CD8-positive, alpha-beta memory T cell (primary cell): ENCODE measurements at regions not wholly inside any gene's neighbourhood (a gene's known extent, or its start where the extent isn't known, plus 50 kb on each side); places are given as distances from the start of the nearest gene placed in this dataset.
A peak's percentile ranks its signal among the peaks of the same experiment; 100 is the strongest.
"Not testable (repeated sequence)": the region's sequence is repeated elsewhere in the genome, so short reads cannot be mapped to it uniquely, and the experiment has no call there.

Experiments
- CTCF ChIA-PET: fragments of 350-600 bp; sonication (Branson Sonifier 250); formaldehyde crosslinking; loops from one replicate; lab custom pipeline; 2021; ENCODE audit warnings: antibody characterized with exemption; lab: Charles Lee
- POLR2A ChIA-PET: fragments of 350-600 bp; sonication (Branson Sonifier 250); formaldehyde crosslinking; loops from one replicate; lab custom pipeline; 2021; ENCODE audit warnings: antibody characterized with exemption; lab: Charles Lee
- DNase-seq, 5 donors: peaks; one replicate each; pipeline versions ENCODE4 v3.0.0 to v3.0.0-alpha.2; 2020 to 2022; ENCODE audit warnings: mixed read lengths in 1 of 5
- H3K27ac ChIP-seq: one replicate; pipeline ENCODE4 v1.7.0; 2013; ENCODE audit warnings: low read depth, mild to moderate bottlenecking, low read length, moderate library complexity
- H3K27me3 ChIP-seq: 2 replicates; pipeline ENCODE4 v1.7.0; 2013; ENCODE audit warnings: low read length, mild to moderate bottlenecking; ENCODE audit not compliant: insufficient read depth, poor library complexity, severe bottlenecking
- H3K36me3 ChIP-seq: 2 replicates; pipeline ENCODE4 v1.7.0; 2013; ENCODE audit warnings: mild to moderate bottlenecking, low read length, moderate library complexity; ENCODE audit not compliant: insufficient read depth
- H3K4me1 ChIP-seq: 2 replicates; pipeline ENCODE4 v1.7.0; 2013; ENCODE audit warnings: mild to moderate bottlenecking, low read length, moderate library complexity; ENCODE audit not compliant: insufficient read depth
- H3K4me3 ChIP-seq: 2 replicates; pipeline ENCODE4 v1.7.0; 2013; ENCODE audit warnings: mild to moderate bottlenecking, low read length
- H3K9me3 ChIP-seq: 2 replicates; pipeline ENCODE4 v1.7.0; 2013; ENCODE audit warnings: mild to moderate bottlenecking, low read length
- H3K27ac Mint-ChIP-seq, 8 donors: one replicate each; pipeline ENCODE4 v1.8.0; 2020 to 2021; ENCODE audit warnings: mixed read lengths in 8 of 8, mild to moderate bottlenecking in 6 of 8, inconsistent platforms in 3 of 8, moderate library complexity in 3 of 8
- H3K27me3 Mint-ChIP-seq, 2 donors: one replicate each; pipeline ENCODE4 v1.8.0; 2020 to 2021; ENCODE audit warnings: mixed read lengths in 2 of 2, mild to moderate bottlenecking in 1 of 2, moderate library complexity in 1 of 2
- H3K36me3 Mint-ChIP-seq, 3 donors: one replicate each; pipeline ENCODE4 v1.8.0; 2020 to 2021; ENCODE audit warnings: mixed read lengths in 3 of 3, inconsistent platforms in 1 of 3, mild to moderate bottlenecking in 1 of 3
- H3K4me1 Mint-ChIP-seq, 3 donors: one replicate each; pipeline ENCODE4 v1.8.0; 2020 to 2021; ENCODE audit warnings: mixed read lengths in 3 of 3, inconsistent platforms in 1 of 3, mild to moderate bottlenecking in 1 of 3
- H3K4me3 Mint-ChIP-seq, 7 donors: one replicate each; pipeline ENCODE4 v1.8.0; 2020 to 2021; ENCODE audit warnings: mixed read lengths in 7 of 7, mild to moderate bottlenecking in 6 of 7, moderate library complexity in 4 of 7, inconsistent platforms in 2 of 7
- H3K9me3 Mint-ChIP-seq, 5 donors: one replicate each; pipeline ENCODE4 v1.8.0; 2020 to 2022; ENCODE audit warnings: mixed read lengths in 5 of 5, mild to moderate bottlenecking in 3 of 5, moderate library complexity in 2 of 5, inconsistent platforms in 1 of 5

DNA sequence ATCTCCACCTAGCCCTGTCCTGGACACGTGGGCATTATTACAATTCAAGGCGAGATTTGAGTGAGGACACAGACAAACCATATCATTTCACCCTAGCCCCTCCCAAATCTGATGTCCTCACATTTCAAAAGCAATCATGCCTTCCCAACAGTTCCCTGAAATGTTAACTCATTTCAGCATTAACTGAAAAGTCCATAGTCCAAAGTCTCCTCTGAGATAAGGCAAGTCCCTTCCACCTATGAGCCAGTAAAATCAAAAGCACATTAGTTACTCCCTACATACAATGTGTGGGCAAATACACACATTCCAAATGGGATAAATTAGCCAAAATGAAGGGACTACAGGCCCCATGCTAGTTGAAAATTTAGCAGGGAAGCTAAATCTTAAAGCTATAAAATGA lies 546.0 kb upstream of the LMO3 start:
- Histone ChIP-seq H3K27me3 (no peaks in the 10 kb centered on the region), H3K27ac (no peak overlapping the region), H3K4me1 (no peaks in the 10 kb centered on the region), H3K9me3 (no peaks in the 10 kb centered on the region), H3K4me3 (no peak overlapping the region), H3K36me3 (no peaks in the 10 kb centered on the region)
- Mint-ChIP-seq H3K4me1 (no peaks in the 10 kb centered on the region), H3K36me3 (no peaks in the 10 kb centered on the region), H3K27ac (no peak overlapping the region), H3K27me3 (no peaks in the 10 kb centered on the region), H3K4me3 (no peak overlapping the region), H3K9me3 (peaks cover 11 to 54% (median 20%) of the 10 kb centered on the region in 5 donors)
- no peak for DNase-seq
- CTCF ChIA-PET: no interaction called here
- POLR2A ChIA-PET: no interaction called here

DNA sequence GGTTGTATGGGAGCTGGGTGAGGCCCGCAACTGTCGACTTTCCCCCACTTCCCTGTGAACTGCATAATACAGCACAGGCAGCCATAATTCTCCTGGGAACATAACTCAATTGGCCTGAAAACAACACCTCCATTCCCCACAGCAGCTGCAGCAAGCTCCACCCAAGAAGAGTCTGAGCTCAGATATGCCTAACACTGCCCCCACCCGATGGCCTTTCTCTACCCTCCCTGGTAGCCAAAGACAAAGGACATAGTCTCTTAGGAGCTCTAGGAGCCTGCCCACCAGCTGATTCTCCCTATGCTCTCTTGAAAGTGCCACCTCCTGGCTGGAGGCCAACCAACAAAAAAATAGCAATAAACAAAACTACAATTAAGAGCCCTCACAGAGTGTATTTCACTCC lies 542.7 kb upstream of the LMO3 start:
- no peak overlapping the region for H3K4me3 ChIP-seq

DNA sequence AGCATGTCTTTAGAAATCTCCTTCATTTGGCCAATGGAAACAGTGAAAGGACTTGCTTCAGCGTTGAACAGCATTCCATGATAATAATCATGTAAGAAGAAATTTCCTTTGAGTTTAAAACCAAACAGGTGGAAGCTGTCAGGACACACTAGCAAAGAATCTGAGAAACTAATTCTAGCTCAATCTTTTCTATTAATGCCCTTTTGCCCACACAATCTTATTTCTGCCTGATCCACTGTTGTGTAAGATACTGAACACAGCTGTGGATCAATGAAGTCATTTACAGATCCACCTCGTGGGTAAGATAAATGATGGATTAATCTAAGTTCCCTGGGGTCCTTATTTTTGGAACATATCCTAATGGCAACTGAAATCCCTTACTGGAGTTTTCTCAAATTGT lies 536.9 kb upstream of the LMO3 start:
- no peak for DNase-seq
- no peaks in the 10 kb centered on the region for H3K4me1 Mint-ChIP-seq
- H3K4me1 ChIP-seq: no peaks in the 10 kb centered on the region
- H3K4me3 ChIP-seq: no peak overlapping the region
- no peaks in the 10 kb centered on the region for H3K36me3 ChIP-seq
- no peaks in the 10 kb centered on the region for H3K9me3 ChIP-seq
- H3K9me3 Mint-ChIP-seq: peaks cover 5 to 33% (median 7%) of the 10 kb centered on the region in 5 donors
- POLR2A ChIA-PET: no interaction called here
- no peak overlapping the region for H3K4me3 Mint-ChIP-seq
- CTCF ChIA-PET: no interaction called here
- H3K36me3 Mint-ChIP-seq: no peaks in the 10 kb centered on the region
- H3K27ac Mint-ChIP-seq: no peak overlapping the region
- H3K27ac ChIP-seq: no peak overlapping the region
- no peaks in the 10 kb centered on the region for H3K27me3 Mint-ChIP-seq
- H3K27me3 ChIP-seq: no peaks in the 10 kb centered on the region

More for the DNA sequence above, 542.7 kb upstream of the LMO3 start:
- Histone ChIP-seq H3K27me3 (no peaks in the 10 kb centered on the region), H3K27ac (no peak overlapping the region), H3K36me3 (no peaks in the 10 kb centered on the region), H3K9me3 (no peaks in the 10 kb centered on the region), H3K4me1 (no peaks in the 10 kb centered on the region)
- peaks cover 5 to 43% (median 16%) of the 10 kb centered on the region in 5 donors for H3K9me3 Mint-ChIP-seq
- H3K4me3 Mint-ChIP-seq: no peak overlapping the region
- POLR2A ChIA-PET: no interaction called here
- H3K4me1 Mint-ChIP-seq: no peaks in the 10 kb centered on the region
- H3K36me3 Mint-ChIP-seq: no peaks in the 10 kb centered on the region
- no peak overlapping the region for H3K27ac Mint-ChIP-seq
- CTCF ChIA-PET: no interaction called here
- DNase-seq: no peak
- H3K27me3 Mint-ChIP-seq: no peaks in the 10 kb centered on the region

DNA sequence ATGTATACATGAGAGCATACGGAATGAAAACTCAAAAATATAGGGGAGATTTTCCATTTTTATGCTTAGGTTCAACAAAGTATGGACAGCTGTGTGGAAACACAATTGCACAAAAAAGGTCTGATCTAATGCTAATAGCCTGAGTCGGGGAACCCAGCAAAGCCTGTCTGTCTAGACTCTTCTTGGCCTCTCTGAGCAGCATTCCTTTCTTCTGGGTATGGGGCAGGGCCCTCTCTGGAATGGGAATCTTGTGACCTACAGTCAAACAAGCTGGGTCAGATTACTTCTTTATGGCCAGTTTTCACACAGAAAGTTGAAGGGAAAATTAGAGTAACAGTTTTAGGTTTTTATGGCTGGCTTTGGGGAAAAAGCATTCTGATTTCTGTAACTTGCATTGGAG lies 534.0 kb upstream of the LMO3 start:
- Mint-ChIP-seq H3K27me3 (no peaks in the 10 kb centered on the region), H3K4me3 (no peak overlapping the region), H3K36me3 (no peaks in the 10 kb centered on the region), H3K4me1 (no peaks in the 10 kb centered on the region), H3K27ac (no peak overlapping the region), H3K9me3 (peaks cover 3 to 28% (median 7%) of the 10 kb centered on the region in 5 donors)
- Histone ChIP-seq H3K27ac (no peak overlapping the region), H3K4me1 (no peaks in the 10 kb centered on the region), H3K36me3 (no peaks in the 10 kb centered on the region), H3K9me3 (no peaks in the 10 kb centered on the region), H3K27me3 (no peaks in the 10 kb centered on the region), H3K4me3 (no peak overlapping the region)
- CTCF ChIA-PET: no interaction called here
- no peak for DNase-seq
- POLR2A ChIA-PET: no interaction called here

DNA sequence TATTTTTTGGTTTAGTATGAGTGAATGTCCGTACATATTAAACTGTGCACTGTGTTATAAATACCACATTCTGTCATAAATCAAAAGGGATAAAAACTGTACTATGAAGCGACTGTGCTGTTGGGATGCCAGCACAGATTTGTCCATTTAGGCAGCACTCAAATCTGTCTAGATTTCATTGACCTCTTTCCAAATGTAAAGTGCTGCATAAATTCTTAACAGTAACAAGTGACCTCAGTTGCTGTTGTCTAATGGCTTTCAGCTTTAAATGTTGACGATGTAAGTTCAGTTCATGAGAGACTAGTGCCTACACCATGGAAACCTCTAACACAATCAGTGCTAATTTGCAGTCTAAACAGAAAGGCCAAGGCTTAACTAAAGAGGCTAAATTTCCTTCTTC lies 531.4 kb upstream of the LMO3 start:
- H3K4me3 Mint-ChIP-seq: no peak overlapping the region
- no peaks in the 10 kb centered on the region for H3K27me3 ChIP-seq
- POLR2A ChIA-PET: no interaction called here
- no peaks in the 10 kb centered on the region for H3K4me1 ChIP-seq
- peaks cover 2 to 17% (median 9%) of the 10 kb centered on the region in 5 donors for H3K9me3 Mint-ChIP-seq
- H3K36me3 Mint-ChIP-seq: no peaks in the 10 kb centered on the region
- DNase-seq: no peak
- no peaks in the 10 kb centered on the region for H3K27me3 Mint-ChIP-seq
- CTCF ChIA-PET: no interaction called here
- H3K9me3 ChIP-seq: no peaks in the 10 kb centered on the region
- H3K27ac ChIP-seq: no peak overlapping the region
- H3K27ac Mint-ChIP-seq: no peak overlapping the region
- no peaks in the 10 kb centered on the region for H3K4me1 Mint-ChIP-seq
- no peak overlapping the region for H3K4me3 ChIP-seq
- no peaks in the 10 kb centered on the region for H3K36me3 ChIP-seq

DNA sequence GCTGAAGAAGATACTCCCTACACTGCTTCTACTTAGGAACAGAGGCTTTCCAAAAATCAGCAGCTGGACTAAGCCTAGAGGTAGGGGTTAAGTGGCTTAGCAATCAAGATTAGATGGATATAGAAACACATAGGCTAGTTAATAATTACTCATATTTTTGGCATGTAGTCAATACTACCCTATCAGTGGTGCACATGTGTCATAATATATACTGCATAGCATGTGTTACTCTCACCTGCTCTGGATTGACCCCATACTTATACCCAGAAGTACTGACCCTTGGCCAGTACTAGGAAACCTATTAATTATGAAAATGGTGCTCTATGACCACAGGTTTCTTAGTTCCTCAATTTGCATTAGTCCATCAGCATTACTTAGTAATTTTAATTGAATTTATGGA lies 528.4 kb upstream of the LMO3 start:
- H3K27ac ChIP-seq: no peak overlapping the region
- Mint-ChIP-seq H3K4me1 (no peaks in the 10 kb centered on the region), H3K9me3 (peaks cover 2 to 17% (median 3%) of the 10 kb centered on the region in 5 donors), H3K36me3 (no peaks in the 10 kb centered on the region), H3K27ac (no peak overlapping the region), H3K27me3 (no peaks in the 10 kb centered on the region), H3K4me3 (no peak overlapping the region)
- no peak for DNase-seq
- no peaks in the 10 kb centered on the region for H3K4me1 ChIP-seq
- H3K4me3 ChIP-seq: no peak overlapping the region
- POLR2A ChIA-PET: no interaction called here
- H3K9me3 ChIP-seq: no peaks in the 10 kb centered on the region
- CTCF ChIA-PET: no interaction called here
- no peaks in the 10 kb centered on the region for H3K36me3 ChIP-seq
- no peaks in the 10 kb centered on the region for H3K27me3 ChIP-seq

DNA sequence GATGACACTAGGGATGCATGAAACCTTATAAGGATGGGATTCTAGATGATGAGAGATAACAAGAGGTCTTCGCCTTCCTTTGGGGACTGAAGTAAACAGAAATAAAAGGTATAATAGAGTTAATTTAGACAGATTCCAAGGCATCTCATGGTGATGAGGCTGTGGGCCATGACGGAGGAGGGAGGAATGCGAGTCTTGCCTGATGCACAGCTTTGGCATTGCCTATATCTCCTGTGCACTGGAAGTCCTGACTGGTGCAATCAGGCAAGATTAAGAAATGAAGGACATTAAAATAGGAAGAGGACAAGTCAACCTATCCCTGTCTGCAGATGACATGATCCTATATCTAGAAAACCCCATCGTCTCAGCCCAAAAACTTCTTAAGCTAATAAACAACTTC lies 526.4 kb upstream of the LMO3 start:
- Mint-ChIP-seq H3K9me3 (peaks cover 0 to 11% (median 4%) of the 10 kb centered on the region in 5 donors), H3K27me3 (no peaks in the 10 kb centered on the region), H3K27ac (no peak overlapping the region), H3K36me3 (no peaks in the 10 kb centered on the region), H3K4me3 (no peak overlapping the region), H3K4me1 (no peaks in the 10 kb centered on the region)
- Histone ChIP-seq H3K4me3 (no peak overlapping the region), H3K27ac (no peak overlapping the region), H3K9me3 (no peaks in the 10 kb centered on the region), H3K36me3 (no peaks in the 10 kb centered on the region), H3K27me3 (no peaks in the 10 kb centered on the region), H3K4me1 (no peaks in the 10 kb centered on the region)
- ChIA-PET CTCF (no interaction called here), POLR2A (no interaction called here)
- DNase-seq: no peak

DNA sequence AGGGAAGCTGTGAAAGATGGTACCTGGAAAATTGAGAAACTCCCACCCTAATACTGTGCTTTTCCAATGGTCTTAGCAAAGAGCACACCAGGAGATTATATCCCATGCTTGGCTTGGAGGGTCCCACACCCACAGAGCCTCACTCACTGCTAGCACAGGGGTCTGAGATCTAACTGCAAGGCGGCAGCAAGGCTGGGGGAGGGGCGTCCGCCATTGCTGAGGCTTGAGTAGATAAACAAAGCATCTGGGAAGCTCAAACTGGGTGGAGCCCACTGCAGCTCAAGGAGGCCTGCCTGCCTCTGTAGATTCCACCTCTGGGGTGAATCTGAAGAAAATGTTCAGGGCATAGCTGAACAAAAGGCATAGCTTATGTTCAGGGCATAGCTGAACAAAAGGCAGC lies 510.6 kb upstream of the LMO3 start:
- H3K9me3 ChIP-seq, H3K27me3 ChIP-seq, H3K27ac ChIP-seq, CTCF ChIA-PET, H3K4me3 Mint-ChIP-seq, H3K4me1 ChIP-seq, DNase-seq, H3K4me3 ChIP-seq, H3K27me3 Mint-ChIP-seq, H3K36me3 ChIP-seq, H3K36me3 Mint-ChIP-seq, H3K4me1 Mint-ChIP-seq, POLR2A ChIA-PET: not testable (repeated sequence)
- H3K27ac Mint-ChIP-seq: peak overlapping the region in 1 of 8 donors; percentile 29
- H3K9me3 Mint-ChIP-seq: peaks cover 9 to 31% (median 22%) of the 10 kb centered on the region in 5 donors

DNA sequence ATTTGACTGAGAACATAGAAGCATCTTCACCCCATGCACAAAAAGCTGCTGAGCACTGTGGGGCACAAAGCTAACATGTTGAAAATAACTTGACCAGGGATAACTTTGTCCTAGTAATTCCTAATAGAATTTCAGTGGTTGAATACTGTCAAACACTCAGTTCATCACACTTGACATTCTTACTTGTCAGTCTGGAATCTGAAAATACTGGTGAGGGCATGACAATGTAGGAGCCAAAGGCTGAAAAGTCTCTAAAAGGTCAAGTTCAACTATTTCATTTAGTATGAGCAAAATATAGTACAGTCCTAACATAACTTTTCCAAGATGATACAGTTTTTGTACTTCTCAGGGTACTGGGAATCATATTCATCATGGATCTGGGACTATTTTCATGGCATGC lies 504.4 kb upstream of the LMO3 start:
- Mint-ChIP-seq H3K4me1 (no peaks in the 10 kb centered on the region), H3K27me3 (no peaks in the 10 kb centered on the region), H3K36me3 (no peaks in the 10 kb centered on the region), H3K9me3 (peaks cover 6 to 36% (median 9%) of the 10 kb centered on the region in 5 donors), H3K27ac (no peak overlapping the region), H3K4me3 (no peak overlapping the region)
- Histone ChIP-seq H3K4me3 (no peak overlapping the region), H3K9me3 (no peaks in the 10 kb centered on the region), H3K27me3 (no peaks in the 10 kb centered on the region), H3K27ac (no peak overlapping the region), H3K4me1 (no peaks in the 10 kb centered on the region), H3K36me3 (no peaks in the 10 kb centered on the region)
- DNase-seq: no peak
- ChIA-PET POLR2A (no interaction called here), CTCF (no interaction called here)
